ENCODE measurements at regions not wholly inside any gene's neighbourhood (a gene's known extent, or its start where the extent isn't known, plus 50 kb on each side); places are given as distances from the start of the nearest gene placed in this dataset.
"Not testable (repeated sequence)": the region's sequence is repeated elsewhere in the genome, so short reads cannot be mapped to it uniquely, and the experiment has no call there.

GRCh38 chr11:129503646-129504045 is 128.0 kb downstream of the BARX2 start:
- ATAC-seq (no peak), DNase-seq (no peak)
- intact Hi-C loops (cut with micrococcal nuclease), result no loop called here

DNA sequence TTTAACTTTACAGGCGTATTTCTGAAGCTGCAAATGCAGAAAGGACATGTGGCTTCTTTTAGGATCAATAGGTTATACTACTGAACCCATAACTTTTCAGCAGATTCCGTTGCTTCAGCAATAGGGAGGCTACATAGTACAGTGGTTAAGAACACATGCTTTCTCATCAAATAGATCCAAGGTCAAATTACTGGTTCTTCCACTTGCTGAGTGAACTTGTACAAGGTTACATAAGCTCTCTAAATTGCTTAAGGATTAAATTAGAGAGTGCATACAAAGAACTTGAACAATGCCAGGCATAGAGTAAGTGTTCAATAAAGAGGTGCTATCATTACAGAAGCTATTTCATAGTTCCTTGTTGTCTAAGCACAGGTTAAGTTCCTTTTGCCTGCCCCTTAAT is 129.6 kb downstream of the BARX2 start:
- intact Hi-C loops (cut with micrococcal nuclease), result no loop called here

GRCh38 chr11:129508163-129508562 is 132.5 kb downstream of the BARX2 start:
- ATAC-seq, result no peak
- no peak for DNase-seq
- intact Hi-C loops (cut with micrococcal nuclease), result no loop called here

More for the DNA sequence above, 129.6 kb downstream of the BARX2 start:
- DNase-seq (no peak), ATAC-seq (no peak)

DNA sequence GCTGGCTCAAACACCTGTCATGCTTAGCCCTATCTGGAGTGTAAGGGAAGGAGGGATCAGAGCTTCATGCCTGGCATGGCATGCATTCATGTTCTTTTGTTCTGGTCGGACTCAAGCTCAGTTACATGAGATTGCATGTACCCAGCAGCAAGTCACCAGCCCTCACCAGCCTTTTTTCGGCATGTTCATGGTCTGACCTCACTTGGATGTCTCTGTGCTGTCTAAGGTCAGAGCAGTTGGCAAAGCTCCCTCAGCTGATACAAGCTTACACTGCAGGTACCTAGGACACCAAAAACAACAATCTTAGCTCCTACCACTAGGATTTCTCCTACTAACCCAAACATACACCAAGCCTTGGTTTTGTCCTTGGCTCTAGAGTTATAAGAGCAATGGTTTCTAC is 152.6 kb downstream of the BARX2 start:
- no peak for ATAC-seq
- no peak for DNase-seq

DNA sequence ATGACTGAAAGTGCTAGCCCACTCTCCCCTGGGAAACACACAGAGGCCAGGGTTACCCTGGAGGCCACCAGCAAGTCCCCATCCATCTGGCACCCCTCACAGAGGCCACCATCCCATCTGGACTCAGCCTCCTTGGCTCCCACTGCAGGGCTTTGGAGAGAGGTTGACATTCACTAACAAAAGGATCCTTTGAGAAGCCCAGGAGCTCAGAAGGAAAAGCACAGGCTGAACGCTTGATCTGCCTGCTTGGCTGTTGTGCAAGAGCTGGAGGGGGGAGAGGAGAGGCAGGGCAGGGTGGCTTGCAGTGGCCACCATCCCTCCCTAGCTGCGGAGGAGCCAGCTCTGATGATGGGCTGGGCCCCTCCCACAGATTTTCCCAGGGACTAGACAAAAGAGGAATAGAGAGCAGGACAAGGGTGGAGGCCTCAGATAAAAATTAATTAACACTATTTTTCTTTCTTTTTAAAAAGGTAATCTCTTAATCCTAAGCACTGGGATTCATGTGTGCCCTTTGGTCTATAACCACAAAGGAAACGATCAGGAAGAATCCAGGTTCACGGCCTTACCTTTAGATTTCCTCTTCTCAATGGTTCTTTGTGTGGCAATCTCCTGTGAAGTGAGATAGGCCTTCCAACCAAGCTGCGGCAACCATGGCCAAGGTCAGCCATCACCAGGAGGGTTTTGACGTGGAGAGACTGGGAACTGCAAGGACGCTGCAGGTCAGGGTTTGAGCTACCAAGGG is 154.7 kb downstream of the BARX2 start:
- ATAC-seq (no peak), DNase-seq (no peak)
- intact Hi-C loops (cut with micrococcal nuclease), result no loop called here

More for the DNA sequence above, 152.6 kb downstream of the BARX2 start:
- intact Hi-C loops (cut with micrococcal nuclease), result no loop called here

- ATAC-seq (no peak), DNase-seq (no peak)
- intact Hi-C loops (cut with micrococcal nuclease), result no loop called here
Measured at GRCh38 chr11:129533395-129533794, 157.7 kb downstream of the BARX2 start.

- DNase-seq (no peak), ATAC-seq (no peak)
- intact Hi-C loops (cut with micrococcal nuclease), result no loop called here
Measured at GRCh38 chr11:129536338-129536737, 160.7 kb downstream of the BARX2 start.

DNA sequence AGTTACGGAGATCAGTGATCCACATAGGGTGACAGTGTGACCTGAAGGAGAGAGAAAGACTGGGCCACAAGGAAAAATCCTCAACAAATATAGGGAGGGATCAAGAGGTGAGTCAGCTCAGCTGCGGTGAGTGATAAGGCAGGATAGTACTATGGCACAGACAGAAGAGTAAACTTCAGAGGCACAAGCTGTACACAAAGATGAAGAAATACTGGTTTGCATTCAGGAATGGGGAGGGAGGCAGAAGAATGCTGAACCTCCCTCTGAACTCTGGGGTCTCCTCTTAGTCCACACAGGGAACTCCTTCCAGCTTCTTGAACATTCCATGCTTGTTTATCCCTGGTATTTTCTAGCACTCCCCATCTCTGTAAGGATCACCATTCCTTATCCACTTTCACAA is 162.7 kb downstream of the BARX2 start:
- DNase-seq (no peak), ATAC-seq (no peak)
- intact Hi-C loops (cut with micrococcal nuclease), result no loop called here

DNA sequence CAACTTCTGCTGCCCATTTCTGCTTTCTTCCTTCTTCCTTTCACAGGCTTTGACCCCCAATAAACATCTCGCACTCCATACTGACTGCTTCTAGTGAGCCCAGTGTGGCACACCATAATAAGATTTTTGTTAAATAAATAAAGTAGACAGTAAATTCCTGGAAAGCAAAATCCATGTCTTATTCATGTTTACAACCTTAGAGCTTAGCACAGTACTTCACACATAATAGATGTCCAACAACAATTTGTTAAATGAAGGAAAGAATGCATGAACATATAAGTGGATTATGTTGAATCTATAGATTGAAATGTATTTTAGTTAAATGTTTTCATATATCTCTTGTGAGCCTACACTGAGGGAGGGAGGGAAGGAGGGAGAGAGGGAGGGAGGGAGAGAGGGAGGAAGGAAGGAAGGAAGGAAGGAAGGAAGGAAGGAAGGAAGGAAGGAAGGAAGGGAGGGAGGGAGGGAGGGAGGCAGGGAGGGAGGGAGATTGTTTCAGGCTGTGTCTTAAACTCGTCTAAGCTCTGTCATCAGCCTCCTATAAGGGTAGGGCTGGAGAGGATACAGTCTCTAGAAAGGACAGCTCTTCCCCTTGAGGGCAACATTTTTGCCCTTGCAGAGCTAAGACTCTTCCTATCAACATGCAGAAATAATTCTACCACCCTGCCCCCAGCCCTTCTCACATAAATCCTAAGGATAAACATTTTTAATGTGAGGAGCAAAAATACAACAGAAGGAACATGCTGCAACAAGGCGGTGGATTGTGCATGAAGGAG is 168.1 kb downstream of the BARX2 start:
- DNase-seq, result no peak
- intact Hi-C loops (cut with micrococcal nuclease), result no loop called here
- no peak for ATAC-seq

GRCh38 chr11:129544691-129545090 is 169.0 kb downstream of the BARX2 start:
- DNase-seq (no peak), ATAC-seq (no peak)
- intact Hi-C loops (cut with micrococcal nuclease), result no loop called here

GRCh38 chr11:129546266-129546665 is 170.6 kb downstream of the BARX2 start:
- ATAC-seq (no peak), DNase-seq (no peak)
- intact Hi-C loops (cut with micrococcal nuclease), result no loop called here

DNA sequence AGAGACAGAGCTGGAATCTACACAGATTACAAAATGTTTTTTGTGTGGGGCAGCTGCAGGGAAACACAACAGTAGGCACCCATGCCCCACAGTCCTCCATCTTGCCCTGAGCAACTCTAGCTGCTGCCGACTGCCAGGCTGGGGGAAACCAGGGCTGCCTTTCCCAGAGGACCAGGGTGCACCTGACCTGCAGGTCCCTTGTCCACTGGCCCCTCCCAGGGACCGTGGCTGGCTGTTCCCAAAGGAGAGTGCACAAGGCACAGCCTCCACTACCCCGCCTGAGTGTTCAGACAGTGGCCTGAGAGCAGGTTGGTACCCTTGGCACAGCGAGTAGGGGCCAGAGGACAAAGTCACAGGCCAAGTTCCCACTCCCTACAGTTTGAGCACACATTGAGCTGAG is 181.8 kb downstream of the BARX2 start:
- no peak for DNase-seq
- no peak for ATAC-seq
- intact Hi-C loops (cut with micrococcal nuclease), result no loop called here

- intact Hi-C loops (cut with micrococcal nuclease), result no loop called here
- no peak for DNase-seq
- no peak for ATAC-seq
Measured at GRCh38 chr11:129569007-129569406, 193.4 kb downstream of the BARX2 start.

- ATAC-seq; intact Hi-C loops (cut with micrococcal nuclease): not testable (repeated sequence)
Measured at GRCh38 chr11:129572667-129573066, 197.0 kb downstream of the BARX2 start.

GRCh38 chr11:129573161-129573560 is 197.5 kb downstream of the BARX2 start:
- intact Hi-C loops (cut with micrococcal nuclease), result no loop called here
- ATAC-seq, result no peak
- no peak for DNase-seq

More at GRCh38 chr11:129572667-129573066, 197.0 kb downstream of the BARX2 start:
- not testable (repeated sequence) for DNase-seq

- DNase-seq (no peak), ATAC-seq (no peak)
- intact Hi-C loops (cut with micrococcal nuclease), result no loop called here
Measured at GRCh38 chr11:129574431-129574830, 198.8 kb downstream of the BARX2 start.

GRCh38 chr11:129576652-129577051 is 201.0 kb downstream of the BARX2 start:
- ATAC-seq (no peak), DNase-seq (no peak)
- intact Hi-C loops (cut with micrococcal nuclease), result no loop called here

DNA sequence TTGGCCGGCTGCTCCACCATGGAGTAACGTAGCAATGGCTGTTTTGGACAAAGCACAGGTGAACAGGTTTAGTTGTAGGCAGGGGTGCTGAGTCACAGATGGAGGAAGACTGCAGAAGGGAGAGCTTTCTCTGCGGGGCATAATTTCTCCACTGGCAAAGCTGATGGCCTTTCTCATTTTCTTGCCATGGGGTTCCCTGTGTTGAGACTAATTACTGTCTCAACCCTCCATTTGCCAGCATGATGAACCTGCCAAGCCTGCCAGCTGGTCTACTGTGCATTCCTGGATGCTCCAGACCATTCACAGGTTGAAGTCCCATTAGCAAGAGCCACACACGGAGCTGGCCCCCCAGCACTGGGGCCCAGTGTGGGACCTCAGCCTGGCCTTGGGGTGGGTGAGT is 202.4 kb downstream of the BARX2 start:
- intact Hi-C loops (cut with micrococcal nuclease), result no loop called here
- DNase-seq, result no peak
- ATAC-seq, result no peak

DNA sequence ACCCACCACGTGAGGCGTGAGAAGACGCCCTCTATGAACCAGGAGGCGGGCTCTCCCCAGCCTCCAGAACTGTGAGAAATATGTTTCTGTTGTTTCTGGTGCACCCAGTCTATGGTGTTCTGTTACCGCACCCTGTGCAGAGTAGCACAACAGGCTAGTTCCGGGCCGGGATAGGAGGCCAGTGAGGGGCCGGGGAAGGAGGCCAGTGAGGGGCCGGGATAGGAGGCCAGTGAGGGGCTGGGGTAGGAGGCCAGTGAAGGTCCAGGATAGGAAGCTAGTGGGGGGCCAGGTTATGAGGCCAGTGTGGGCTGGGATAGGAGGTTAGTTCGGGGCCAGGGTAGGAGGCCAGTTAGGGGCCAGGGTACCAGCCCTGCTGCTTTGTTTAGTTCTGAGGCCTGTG is 204.6 kb downstream of the BARX2 start:
- DNase-seq (no peak), ATAC-seq (no peak)
- intact Hi-C loops (cut with micrococcal nuclease), result no loop called here

DNA sequence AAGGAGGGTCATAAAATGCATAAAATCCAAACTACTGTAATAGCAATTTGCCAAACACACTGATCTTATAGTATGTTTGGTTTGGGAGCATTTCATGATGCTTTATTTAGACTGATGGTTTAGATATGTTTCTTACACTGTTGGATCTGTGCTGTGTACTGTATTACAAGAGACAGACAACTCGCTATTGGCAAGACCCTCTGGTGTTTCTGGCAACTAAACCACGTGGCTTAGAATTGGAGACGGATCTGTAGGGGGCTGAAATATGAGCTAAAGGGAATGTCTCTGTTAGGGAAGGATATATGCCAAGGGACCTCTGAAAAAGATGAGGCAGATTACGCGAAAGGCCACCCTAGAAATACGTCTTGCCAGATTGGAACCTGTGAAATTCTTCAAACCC is 208.7 kb downstream of the BARX2 start:
- intact Hi-C loops (cut with micrococcal nuclease), result no loop called here
- no peak for ATAC-seq
- no peak for DNase-seq
